HEK293T (cell line): ENCODE measurements at regions not wholly inside any gene's neighbourhood (a gene's known extent, or its start where the extent isn't known, plus 50 kb on each side); places are given as distances from the start of the nearest gene placed in this dataset.

ENCODE experiments used
- CTCF ChIA-PET: fragments of 350-600 bp; formaldehyde crosslinking; extraction: SDS; loops from one replicate; lab custom pipeline; 2021; ENCODE audit warnings: antibody characterized with exemption, inconsistent platforms; lab: Yijun Ruan, JAX
- POLR2A ChIA-PET: fragments of 350-600 bp; formaldehyde crosslinking; extraction: SDS; loops from one replicate; lab custom pipeline; 2020; ENCODE audit warnings: antibody characterized with exemption, inconsistent platforms; lab: Yijun Ruan, JAX
- DNase-seq: peaks from one replicate; pipeline ENCODE4 v3.0.0; 2012; ENCODE audit warnings: mixed read lengths; ENCODE audit errors: extremely low spot score
- ARNT ChIP-seq: fragments of 450-650 bp; IDR thresholded peaks from 2 replicates; pipeline ENCODE4 v1.6.1; 2017; ENCODE audit warnings: mild to moderate bottlenecking
- BHLHE40 ChIP-seq: fragments of 450-650 bp; IDR thresholded peaks from 2 replicates; pipeline ENCODE4 v1.6.1; 2016; ENCODE audit warnings: mild to moderate bottlenecking, moderate library complexity, borderline replicate concordance
- CTBP1 ChIP-seq: fragments of 450-650 bp; IDR thresholded peaks from 2 replicates; pipeline ENCODE4 v1.6.1; 2016; ENCODE audit warnings: borderline replicate concordance
- ELF4 ChIP-seq: fragments of 450-650 bp; IDR thresholded peaks from 2 replicates; pipeline ENCODE4 v1.6.1; 2017; ENCODE audit warnings: antibody characterized with exemption
- FOXA1 ChIP-seq: fragments of 450-650 bp; IDR thresholded peaks from 2 replicates; pipeline ENCODE4 v1.6.1; 2016; ENCODE audit warnings: mild to moderate bottlenecking
- FOXK2 ChIP-seq: fragments of 450-650 bp; IDR thresholded peaks from 2 replicates; pipeline ENCODE4 v1.6.1; 2016; ENCODE audit warnings: mild to moderate bottlenecking
- FOXM1 ChIP-seq: fragments of 450-650 bp; IDR thresholded peaks from 2 replicates; pipeline ENCODE4 v1.6.1; 2017; ENCODE audit warnings: mild to moderate bottlenecking, borderline replicate concordance
- HDGF ChIP-seq: fragments of 450-650 bp; IDR thresholded peaks from 2 replicates; pipeline ENCODE4 v1.6.1; 2017; ENCODE audit warnings: antibody characterized with exemption, borderline replicate concordance
- L3MBTL2 ChIP-seq: fragments of 450-650 bp; conservative IDR thresholded peaks from 2 replicates; pipeline ENCODE4 v1.6.1; 2016; ENCODE audit warnings: mild to moderate bottlenecking
- LEF1 ChIP-seq: fragments of 450-650 bp; IDR thresholded peaks from 2 replicates; pipeline ENCODE4 v1.6.1; 2017; ENCODE audit warnings: mild to moderate bottlenecking, borderline replicate concordance
- NFRKB ChIP-seq: fragments of 450-650 bp; IDR thresholded peaks from 2 replicates; pipeline ENCODE4 v1.6.1; 2016; ENCODE audit warnings: mild to moderate bottlenecking, moderate library complexity
- PKNOX1 ChIP-seq: fragments of 450-650 bp; IDR thresholded peaks from 2 replicates; pipeline ENCODE4 v1.6.1; 2016
- SP1 ChIP-seq: fragments of 450-650 bp; IDR thresholded peaks from 2 replicates; pipeline ENCODE4 v1.6.1; 2017
- SUZ12 ChIP-seq: fragments of 450-650 bp; IDR thresholded peaks from 2 replicates; pipeline ENCODE4 v1.6.1; 2016; ENCODE audit warnings: mild to moderate bottlenecking
- TARDBP ChIP-seq: fragments of 450-650 bp; IDR thresholded peaks from 2 replicates; pipeline ENCODE4 v1.6.1; 2016
- ZNF384 ChIP-seq: fragments of 450-650 bp; IDR thresholded peaks from 2 replicates; pipeline ENCODE4 v1.6.1; 2016

- ChIA-PET POLR2A (no interaction called here), CTCF (no interaction called here)
- no peak for TF ChIP-seq ELF4
- TF ChIP-seq ZNF384 = no peak
- TF ChIP-seq LEF1 = no peak
- no peak for TF ChIP-seq ARNT
- no peak for TF ChIP-seq L3MBTL2
- no peak for TF ChIP-seq HDGF
- no peak for TF ChIP-seq PKNOX1
- no peak for TF ChIP-seq CTBP1
- TF ChIP-seq SUZ12 = no peak
- no peak for TF ChIP-seq FOXM1
- no peak for TF ChIP-seq NFRKB
- no peak for TF ChIP-seq FOXA1
- TF ChIP-seq TARDBP = no peak
- TF ChIP-seq FOXK2 = no peak
- no peak for DNase-seq
Measured at GRCh38 chr2:8306530-8307351, 375.1 kb upstream of the ID2 start.

- POLR2A ChIA-PET = no interaction called here
- TF ChIP-seq FOXA1 (no peak), ZNF384 (no peak), BHLHE40 (no peak), SP1 (no peak), ELF4 (no peak), ARNT (no peak), CTBP1 (no peak), SUZ12 (no peak), PKNOX1 (no peak), NFRKB (no peak), L3MBTL2 (no peak), LEF1 (no peak), FOXK2 (no peak), HDGF (no peak), FOXM1 (no peak), TARDBP (no peak)
- CTCF ChIA-PET = no interaction called here
- no peak for DNase-seq
Measured at GRCh38 chr2:8307606-8308180, 374.2 kb upstream of the ID2 start.

GRCh38 chr2:8309131-8309530 lies 372.7 kb upstream of the ID2 start:
- ChIA-PET CTCF (no interaction called here), POLR2A (no interaction called here)
- TF ChIP-seq FOXK2 = no peak
- TF ChIP-seq HDGF = no peak
- TF ChIP-seq FOXM1 = no peak
- no peak for TF ChIP-seq TARDBP
- TF ChIP-seq SUZ12 = no peak
- no peak for TF ChIP-seq LEF1
- no peak for TF ChIP-seq BHLHE40
- DNase-seq = no peak

- POLR2A ChIA-PET = no interaction called here
- CTCF ChIA-PET = no interaction called here
- TF ChIP-seq HDGF (no peak), FOXM1 (no peak), L3MBTL2 (no peak), NFRKB (no peak)
- DNase-seq = no peak
Measured at GRCh38 chr2:8310557-8311455, 371.1 kb upstream of the ID2 start.

- no peak for TF ChIP-seq TARDBP
- TF ChIP-seq SUZ12 = no peak
- DNase-seq = no peak
- CTCF ChIA-PET = interaction anchor here (0.6 kb wide), 1 partner anchor 25 kb away, joined by 3 read pairs; no protein-coding TSS in a partner anchor
- POLR2A ChIA-PET = no interaction called here
Measured at GRCh38 chr2:8312221-8312620, 369.6 kb upstream of the ID2 start.
